ENCODE measurements at regions not wholly inside any gene's neighbourhood (a gene's known extent, or its start where the extent isn't known, plus 50 kb on each side); places are given as distances from the start of the nearest gene placed in this dataset.
"Not testable (repeated sequence)": the region's sequence is repeated elsewhere in the genome, so short reads cannot be mapped to it uniquely, and the experiment has no call there.

GRCh38 chr6:26956601-26957184, 290.8 kb upstream of the PRSS16 start:
- peak; percentile 56 to 76 for DNase-seq (ENCODE audit: low read depth in 2 of 2)

GRCh38 chr6:26957399-26958127, 289.9 kb upstream of the PRSS16 start:
- not testable (repeated sequence) for DNase-seq (ENCODE audit: low read depth in 2 of 2)

GRCh38 chr6:26961236-26961635, 286.3 kb upstream of the PRSS16 start:
- DNase-seq (ENCODE audit: low read depth in 2 of 2): not testable (repeated sequence)

- no peak for DNase-seq (ENCODE audit: low read depth in 2 of 2)
These were observed 245.1 kb upstream of the PRSS16 start for GRCh38 chr6:27002447-27002846.

- DNase-seq (ENCODE audit: low read depth in 2 of 2): no peak
These were observed 240.5 kb upstream of the PRSS16 start for GRCh38 chr6:27007020-27007419.

GRCh38 chr6:27008613-27009012, 238.9 kb upstream of the PRSS16 start:
- not testable (repeated sequence) for DNase-seq (ENCODE audit: low read depth in 2 of 2)

- DNase-seq (ENCODE audit: low read depth in 2 of 2): not testable (repeated sequence)
These were observed 233.4 kb upstream of the PRSS16 start for GRCh38 chr6:27014053-27014452.

- no peak for DNase-seq (ENCODE audit: low read depth in 2 of 2)
These were observed 230.8 kb upstream of the PRSS16 start for GRCh38 chr6:27016689-27017088.

GRCh38 chr6:27018401-27018800, 229.1 kb upstream of the PRSS16 start:
- not testable (repeated sequence) for DNase-seq (ENCODE audit: low read depth in 2 of 2)

GRCh38 chr6:27019651-27020552, 227.6 kb upstream of the PRSS16 start:
- peak; percentile 49 to 62 for DNase-seq (ENCODE audit: low read depth in 2 of 2)

GRCh38 chr6:27020553-27020880, 227.0 kb upstream of the PRSS16 start:
- DNase-seq (ENCODE audit: low read depth in 2 of 2): no peak

GRCh38 chr6:27023664-27024063, 223.8 kb upstream of the PRSS16 start:
- DNase-seq (ENCODE audit: low read depth in 2 of 2): no peak

GRCh38 chr6:27025351-27025750, 222.2 kb upstream of the PRSS16 start:
- no peak for DNase-seq (ENCODE audit: low read depth in 2 of 2)

GRCh38 chr6:27026361-27026760, 221.1 kb upstream of the PRSS16 start:
- DNase-seq (ENCODE audit: low read depth in 2 of 2): no peak

- no peak for DNase-seq (ENCODE audit: low read depth in 2 of 2)
These were observed 216.2 kb upstream of the PRSS16 start for GRCh38 chr6:27031302-27031701.

- no peak for DNase-seq (ENCODE audit: low read depth in 2 of 2)
These were observed 209.0 kb upstream of the PRSS16 start for GRCh38 chr6:27038498-27038897.

GRCh38 chr6:27040244-27041042, 207.1 kb upstream of the PRSS16 start:
- no peak for DNase-seq (ENCODE audit: low read depth in 2 of 2)

- no peak for DNase-seq (ENCODE audit: low read depth in 2 of 2)
These were observed 204.3 kb upstream of the PRSS16 start for GRCh38 chr6:27043244-27043643.

- not testable (repeated sequence) for DNase-seq (ENCODE audit: low read depth in 2 of 2)
These were observed 202.4 kb upstream of the PRSS16 start for GRCh38 chr6:27045131-27045530.

- not testable (repeated sequence) for DNase-seq (ENCODE audit: low read depth in 2 of 2)
These were observed 199.8 kb upstream of the PRSS16 start for GRCh38 chr6:27047725-27048124.

GRCh38 chr6:27049863-27050781, 197.4 kb upstream of the PRSS16 start:
- DNase-seq (ENCODE audit: low read depth in 2 of 2): no peak

Measured in stimulated activated CD4-positive, alpha-beta T cell treated with anti-CD3 and anti-CD28 coated beads, Interleukin-12 subunit alpha, Interleukin-12 subunit beta, amount 100 ng/mL, for 24 hours (primary cell).